OCI-LY3 (cell line): ENCODE measurements at regions not wholly inside any gene's neighbourhood (a gene's known extent, or its start where the extent isn't known, plus 50 kb on each side); places are given as distances from the start of the nearest gene placed in this dataset.

Experiments
- EZH2phosphoT487 ChIP-seq: fragments of 200-600 bp; shearing (Covaris generic); IDR thresholded peaks from 2 replicates; pipeline ENCODE4 v1.6.1; 2018; ENCODE audit warnings: antibody characterized with exemption, mixed run types, low read depth
- TF ChIP-seq, protein P1 (sequence below): fragments of 200-600, 300-600 bp; sonication (generic); IDR thresholded peaks from 2 replicates; pipeline ENCODE4 v1.5.1; 2014; ENCODE audit warnings: antibody characterized with exemption, low read length, low read depth

GRCh38 chr6:133811557-133811956, 77.4 kb upstream of the TCF21 start:
- TF ChIP-seq, protein P1, sequence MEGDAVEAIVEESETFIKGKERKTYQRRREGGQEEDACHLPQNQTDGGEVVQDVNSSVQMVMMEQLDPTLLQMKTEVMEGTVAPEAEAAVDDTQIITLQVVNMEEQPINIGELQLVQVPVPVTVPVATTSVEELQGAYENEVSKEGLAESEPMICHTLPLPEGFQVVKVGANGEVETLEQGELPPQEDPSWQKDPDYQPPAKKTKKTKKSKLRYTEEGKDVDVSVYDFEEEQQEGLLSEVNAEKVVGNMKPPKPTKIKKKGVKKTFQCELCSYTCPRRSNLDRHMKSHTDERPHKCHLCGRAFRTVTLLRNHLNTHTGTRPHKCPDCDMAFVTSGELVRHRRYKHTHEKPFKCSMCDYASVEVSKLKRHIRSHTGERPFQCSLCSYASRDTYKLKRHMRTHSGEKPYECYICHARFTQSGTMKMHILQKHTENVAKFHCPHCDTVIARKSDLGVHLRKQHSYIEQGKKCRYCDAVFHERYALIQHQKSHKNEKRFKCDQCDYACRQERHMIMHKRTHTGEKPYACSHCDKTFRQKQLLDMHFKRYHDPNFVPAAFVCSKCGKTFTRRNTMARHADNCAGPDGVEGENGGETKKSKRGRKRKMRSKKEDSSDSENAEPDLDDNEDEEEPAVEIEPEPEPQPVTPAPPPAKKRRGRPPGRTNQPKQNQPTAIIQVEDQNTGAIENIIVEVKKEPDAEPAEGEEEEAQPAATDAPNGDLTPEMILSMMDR = no peak
- no peak for TF ChIP-seq EZH2phosphoT487
